Tibial artery (tissue), 4 donors: ENCODE measurements at regions not wholly inside any gene's neighbourhood (a gene's known extent, or its start where the extent isn't known, plus 50 kb on each side); places are given as distances from the start of the nearest gene placed in this dataset.

Experiments used
- DNase-seq, 2 donors: peaks; one replicate each; pipeline ENCODE4 v3.0.0-alpha.2; 2019
- H3K27ac ChIP-seq, 2 donors: fragments of 200-600 bp; sonication (generic) in 1 of 2; 1 replicate in 1 of 2; 2 replicates in 1 of 2; pipeline ENCODE4 v1.5.1; 2018 to 2019; ENCODE audit warnings: mild to moderate bottlenecking in 1 of 2
- H3K27me3 ChIP-seq, 2 donors: fragments of 200-600 bp; sonication (generic) in 1 of 2; one replicate each; pipeline versions ENCODE4 v1.5.1 to v1.6.0; 2016 to 2019
- H3K36me3 ChIP-seq, 3 donors: fragments of 200-600 bp; sonication (generic) in 2 of 3; one replicate each; pipeline ENCODE4 v1.5.1; 2016 to 2019; ENCODE audit warnings: mild to moderate bottlenecking in 2 of 3
- H3K4me1 ChIP-seq, 4 donors: fragments of 200-600 bp; sonication (generic) in 2 of 4; 1 replicate in 3 of 4; 2 replicates in 1 of 4; pipeline ENCODE4 v1.5.1; 2016 to 2019
- H3K4me3 ChIP-seq, 2 donors: fragments of 200-600 bp; sonication (generic) in 1 of 2; 1 replicate in 1 of 2; 2 replicates in 1 of 2; pipeline ENCODE4 v1.5.1; 2018 to 2019; ENCODE audit warnings: mild to moderate bottlenecking in 2 of 2
- H3K9me3 ChIP-seq, 3 donors: fragments of 200-600 bp; sonication (generic) in 1 of 3; one replicate each; pipeline ENCODE4 v1.5.1; 2016 to 2019
- intact Hi-C: fragments of 100-400 bp; cut with DNase I; formaldehyde crosslinking; loops from one replicate; pipeline ENCODE4 v1.15.0; 2023; ENCODE audit warnings: low total_unique reads
- TF ChIP-seq, protein P1 (sequence below), 2 experiments: fragments of 200-600 bp in 1 of 2; fragments of 450-650 bp in 1 of 2; IDR thresholded peaks; one replicate each; pipeline ENCODE4 v1.5.1; 2017 to 2019; ENCODE audit warnings: antibody characterized with exemption in 2 of 2, mild to moderate bottlenecking in 1 of 2, moderate library complexity in 1 of 2

DNA sequence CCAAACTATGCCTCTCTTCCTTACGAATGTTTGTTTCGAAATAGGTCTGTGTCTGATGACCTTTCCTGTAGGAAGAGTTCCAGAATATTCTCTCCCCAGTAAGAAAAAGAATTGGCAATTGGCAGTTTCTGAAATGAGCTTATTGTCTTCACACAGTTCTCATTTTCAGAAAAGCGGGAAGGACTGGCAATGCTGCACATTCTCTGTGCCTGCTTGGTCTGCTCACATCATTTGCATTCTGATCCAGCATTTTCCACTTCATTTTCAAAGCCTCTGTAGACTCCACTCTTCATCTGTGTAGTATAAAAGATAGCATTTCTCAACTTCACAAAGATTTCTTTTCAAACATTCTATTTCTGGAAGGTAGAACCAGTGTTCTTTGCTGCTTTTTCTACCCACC lies 120.6 kb upstream of the CCDC112 start:
- no peaks in the 10 kb centered on the region for H3K36me3 ChIP-seq
- TF ChIP-seq, protein P1, sequence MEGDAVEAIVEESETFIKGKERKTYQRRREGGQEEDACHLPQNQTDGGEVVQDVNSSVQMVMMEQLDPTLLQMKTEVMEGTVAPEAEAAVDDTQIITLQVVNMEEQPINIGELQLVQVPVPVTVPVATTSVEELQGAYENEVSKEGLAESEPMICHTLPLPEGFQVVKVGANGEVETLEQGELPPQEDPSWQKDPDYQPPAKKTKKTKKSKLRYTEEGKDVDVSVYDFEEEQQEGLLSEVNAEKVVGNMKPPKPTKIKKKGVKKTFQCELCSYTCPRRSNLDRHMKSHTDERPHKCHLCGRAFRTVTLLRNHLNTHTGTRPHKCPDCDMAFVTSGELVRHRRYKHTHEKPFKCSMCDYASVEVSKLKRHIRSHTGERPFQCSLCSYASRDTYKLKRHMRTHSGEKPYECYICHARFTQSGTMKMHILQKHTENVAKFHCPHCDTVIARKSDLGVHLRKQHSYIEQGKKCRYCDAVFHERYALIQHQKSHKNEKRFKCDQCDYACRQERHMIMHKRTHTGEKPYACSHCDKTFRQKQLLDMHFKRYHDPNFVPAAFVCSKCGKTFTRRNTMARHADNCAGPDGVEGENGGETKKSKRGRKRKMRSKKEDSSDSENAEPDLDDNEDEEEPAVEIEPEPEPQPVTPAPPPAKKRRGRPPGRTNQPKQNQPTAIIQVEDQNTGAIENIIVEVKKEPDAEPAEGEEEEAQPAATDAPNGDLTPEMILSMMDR (IDR thresholded peaks at IDR 0.05), result no peak
- peaks cover 0 to 11% (median 5%) of the 10 kb centered on the region in 4 donors for H3K4me1 ChIP-seq
- no peak overlapping the region for H3K27ac ChIP-seq
- DNase-seq, result no peak
- H3K27me3 ChIP-seq, result no peaks in the 10 kb centered on the region
- H3K9me3 ChIP-seq, result no peaks in the 10 kb centered on the region
- intact Hi-C loops, result no loop called here
- H3K4me3 ChIP-seq, result no peak overlapping the region

GRCh38 chr5:115415143-115415491 lies 118.7 kb upstream of the CCDC112 start:
- Histone ChIP-seq H3K27ac (no peak overlapping the region), H3K4me1 (peaks cover 0 to 10% (median 4%) of the 10 kb centered on the region in 4 donors), H3K27me3 (no peaks in the 10 kb centered on the region), H3K4me3 (no peak overlapping the region), H3K9me3 (no peaks in the 10 kb centered on the region), H3K36me3 (no peaks in the 10 kb centered on the region)
- DNase-seq, result no peak
- intact Hi-C loops, result no loop called here
- TF ChIP-seq, protein P1 (IDR thresholded peaks at IDR 0.05), result no peak

DNA sequence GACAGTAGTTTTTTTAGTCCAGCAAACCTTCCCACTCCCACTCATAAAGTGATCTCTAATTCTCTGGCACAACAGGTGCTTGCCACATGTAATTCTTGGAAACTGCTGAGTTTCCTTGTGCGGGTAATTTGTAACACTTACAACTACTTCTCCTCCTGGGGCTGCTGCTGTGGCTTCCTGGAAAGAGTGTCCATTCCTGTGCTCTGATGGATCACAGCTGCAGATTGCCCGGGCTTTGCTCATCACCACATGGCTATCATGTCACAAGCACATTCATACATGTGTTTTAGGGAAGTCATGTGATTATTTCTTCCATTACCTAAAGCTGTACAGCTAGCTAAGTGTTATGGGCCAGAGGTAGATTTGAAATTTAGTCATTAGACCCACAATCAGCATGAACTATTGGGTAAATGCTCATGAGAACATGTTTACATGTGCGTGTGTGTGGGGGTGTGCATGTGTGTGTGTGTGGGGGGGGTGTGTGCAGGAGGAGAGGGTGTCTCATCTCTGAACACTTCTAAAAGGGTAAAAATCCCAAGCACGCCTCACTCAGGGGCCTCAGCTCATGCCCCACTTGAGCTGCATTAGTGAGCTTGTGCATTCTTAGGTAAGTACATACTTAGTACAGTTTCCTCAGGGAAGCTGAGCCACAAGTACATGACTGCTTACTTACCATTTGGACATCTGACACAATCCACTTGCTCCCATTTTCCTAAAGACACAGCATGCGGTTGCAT lies 118.1 kb upstream of the CCDC112 start:
- no peaks in the 10 kb centered on the region for H3K27me3 ChIP-seq
- no peak overlapping the region for H3K27ac ChIP-seq
- H3K36me3 ChIP-seq, result no peaks in the 10 kb centered on the region
- TF ChIP-seq, protein P1 (IDR thresholded peaks at IDR 0.05), result no peak
- intact Hi-C loops, result no loop called here
- no peaks in the 10 kb centered on the region for H3K9me3 ChIP-seq
- no peak for DNase-seq
- no peak overlapping the region for H3K4me3 ChIP-seq
- peaks cover 0 to 10% (median 1%) of the 10 kb centered on the region in 4 donors for H3K4me1 ChIP-seq

- intact Hi-C loops, result no loop called here
- Histone ChIP-seq H3K9me3 (no peaks in the 10 kb centered on the region), H3K27ac (no peak overlapping the region), H3K4me3 (no peak overlapping the region), H3K36me3 (no peaks in the 10 kb centered on the region), H3K27me3 (no peaks in the 10 kb centered on the region), H3K4me1 (peaks cover 0 to 10% (median 0%) of the 10 kb centered on the region in 4 donors)
- TF ChIP-seq, protein P1 (IDR thresholded peaks at IDR 0.05), result no peak
- DNase-seq, result no peak
These were observed 117.2 kb upstream of the CCDC112 start for GRCh38 chr5:115413651-115414050.

GRCh38 chr5:115409094-115409493 lies 112.6 kb upstream of the CCDC112 start:
- H3K27me3 ChIP-seq, result no peaks in the 10 kb centered on the region
- H3K27ac ChIP-seq, result no peak overlapping the region
- no peak for DNase-seq
- TF ChIP-seq, protein P1 (IDR thresholded peaks at IDR 0.05), result no peak
- H3K4me3 ChIP-seq, result no peak overlapping the region
- H3K4me1 ChIP-seq, result peaks cover 0 to 2% (median 0%) of the 10 kb centered on the region in 4 donors
- intact Hi-C loops, result no loop called here
- no peaks in the 10 kb centered on the region for H3K36me3 ChIP-seq
- no peaks in the 10 kb centered on the region for H3K9me3 ChIP-seq
